HG03095 (cell line): ENCODE measurements at regions not wholly inside any gene's neighbourhood (a gene's known extent, or its start where the extent isn't known, plus 50 kb on each side); places are given as distances from the start of the nearest gene placed in this dataset.
"Not testable (repeated sequence)": the region's sequence is repeated elsewhere in the genome, so short reads cannot be mapped to it uniquely, and the experiment has no call there.

ENCODE experiments used
- ATAC-seq: cut with Tn5 transposase; IDR thresholded peaks from one replicate; pipeline ENCODE4 v1.9.1; 2021; ENCODE audit warnings: moderate library complexity; ENCODE audit not compliant: unreplicated experiment

- ATAC-seq: no peak
Measured at GRCh38 chr12:93079271-93079670, 150.2 kb upstream of the EEA1 start.

- ATAC-seq: no peak
Measured at GRCh38 chr12:93079976-93080375, 150.9 kb upstream of the EEA1 start.

- no peak for ATAC-seq
Measured at GRCh38 chr12:93080452-93080851, 151.4 kb upstream of the EEA1 start.

GRCh38 chr12:93080994-93081809, 152.1 kb upstream of the EEA1 start:
- ATAC-seq: no peak

GRCh38 chr12:93081810-93082165, 152.7 kb upstream of the EEA1 start:
- no peak for ATAC-seq

GRCh38 chr12:93085383-93086287, 156.5 kb upstream of the EEA1 start:
- ATAC-seq: no peak

- no peak for ATAC-seq
Measured at GRCh38 chr12:93086288-93086727, 157.2 kb upstream of the EEA1 start.

GRCh38 chr12:93087840-93088610, 158.9 kb upstream of the EEA1 start:
- ATAC-seq: no peak

- ATAC-seq: no peak
Measured at GRCh38 chr12:93089805-93090569, 160.9 kb upstream of the EEA1 start.

- ATAC-seq: no peak
Measured at GRCh38 chr12:93090731-93091172, 161.7 kb upstream of the EEA1 start.

GRCh38 chr12:93091886-93092648, 163.0 kb upstream of the EEA1 start:
- no peak for ATAC-seq

- ATAC-seq: no peak
Measured at GRCh38 chr12:93092649-93092945, 163.5 kb upstream of the EEA1 start.

- ATAC-seq: no peak
Measured at GRCh38 chr12:93093243-93093642, 164.1 kb upstream of the EEA1 start.

GRCh38 chr12:93094222-93094621, 165.1 kb upstream of the EEA1 start:
- not testable (repeated sequence) for ATAC-seq

- ATAC-seq: peak; percentile 86
Measured at GRCh38 chr12:93094988-93095737, 166.1 kb upstream of the EEA1 start.

GRCh38 chr12:93097417-93097816, 168.3 kb upstream of the EEA1 start:
- ATAC-seq: no peak

GRCh38 chr12:93098077-93098476, 169.0 kb upstream of the EEA1 start:
- ATAC-seq: peak; percentile 43

GRCh38 chr12:93099792-93100191, 170.7 kb upstream of the EEA1 start:
- no peak for ATAC-seq

GRCh38 chr12:93100610-93101009, 171.5 kb upstream of the EEA1 start:
- no peak for ATAC-seq
